H9 (cell line): ENCODE measurements at regions not wholly inside any gene's neighbourhood (a gene's known extent, or its start where the extent isn't known, plus 50 kb on each side); places are given as distances from the start of the nearest gene placed in this dataset.

Experiments
- DNase-seq: peaks from one replicate; pipeline ENCODE4 v3.0.0-alpha.2; 2017
- H2AFZ ChIP-seq: one replicate; pipeline ENCODE4 v1.6.1; 2013; ENCODE audit warnings: mild to moderate bottlenecking, low read length, control low read depth, moderate library complexity
- H2AK5ac ChIP-seq: 2 replicates; pipeline ENCODE4 v1.6.1; 2013; ENCODE audit warnings: low read length, control low read depth, mixed read lengths; ENCODE audit not compliant: insufficient read length
- H2BK120ac ChIP-seq: one replicate; pipeline ENCODE4 v1.6.1; 2013; ENCODE audit warnings: low read depth, mild to moderate bottlenecking, low read length, control low read depth, inconsistent platforms; ENCODE audit not compliant: poor library complexity, severe bottlenecking
- H2BK12ac ChIP-seq: 2 replicates; pipeline ENCODE4 v1.6.1; 2013; ENCODE audit warnings: low read length, control low read depth, mixed read lengths, low read depth; ENCODE audit not compliant: insufficient read length
- H2BK15ac ChIP-seq: 2 replicates; pipeline ENCODE4 v1.6.1; 2013; ENCODE audit warnings: low read depth, low read length, control low read depth
- H2BK20ac ChIP-seq: one replicate; pipeline ENCODE4 v1.6.1; 2013; ENCODE audit warnings: low read depth, mild to moderate bottlenecking, low read length, control low read depth, inconsistent platforms; ENCODE audit not compliant: poor library complexity, severe bottlenecking
- H2BK5ac ChIP-seq: 2 replicates; pipeline ENCODE4 v1.6.1; 2013; ENCODE audit warnings: low read length, control low read depth, mixed read lengths; ENCODE audit not compliant: insufficient read length
- H3K14ac ChIP-seq: 2 replicates; pipeline ENCODE4 v1.6.1; 2013; ENCODE audit warnings: low read length, control low read depth; ENCODE audit not compliant: insufficient read depth
- H3K18ac ChIP-seq: 2 replicates; pipeline ENCODE4 v1.6.1; 2013; ENCODE audit warnings: low read depth, mild to moderate bottlenecking, mixed read lengths, low read length, control low read depth; ENCODE audit not compliant: insufficient read length
- H3K23ac ChIP-seq: 2 replicates; pipeline ENCODE4 v1.6.1; 2013; ENCODE audit warnings: low read length, control low read depth, mixed read lengths, low read depth; ENCODE audit not compliant: insufficient read length
- H3K23me2 ChIP-seq: 2 replicates; pipeline ENCODE4 v1.6.1; 2013; ENCODE audit warnings: low read depth, mild to moderate bottlenecking, mixed read lengths, low read length, control low read depth; ENCODE audit not compliant: insufficient read length, poor library complexity, severe bottlenecking
- H3K27ac ChIP-seq: 2 replicates; pipeline ENCODE4 v1.5.1; 2013; ENCODE audit warnings: low read length, control low read depth, mixed read lengths, low read depth; ENCODE audit not compliant: insufficient read length
- H3K27me3 ChIP-seq: 2 replicates; pipeline ENCODE4 v1.6.1; 2013; ENCODE audit warnings: low read length, control low read depth, inconsistent platforms; ENCODE audit not compliant: insufficient read depth
- H3K4ac ChIP-seq: 2 replicates; pipeline ENCODE4 v1.6.1; 2013; ENCODE audit warnings: low read depth, mild to moderate bottlenecking, control low read depth, inconsistent platforms, low read length, moderate library complexity
- H3K4me1 ChIP-seq: 2 replicates; pipeline ENCODE4 v1.6.1; 2013; ENCODE audit warnings: low read length, control low read depth, inconsistent platforms; ENCODE audit not compliant: insufficient read depth
- H3K4me2 ChIP-seq: 2 replicates; pipeline ENCODE4 v1.6.1; 2013; ENCODE audit warnings: low read length, control low read depth, mixed read lengths; ENCODE audit not compliant: insufficient read length, insufficient read depth
- H3K56ac ChIP-seq: 2 replicates; pipeline ENCODE4 v1.6.1; 2013; ENCODE audit warnings: low read depth, mild to moderate bottlenecking, mixed read lengths, low read length, control low read depth; ENCODE audit not compliant: insufficient read length
- H3K79me1 ChIP-seq: 2 replicates; pipeline ENCODE4 v1.6.1; 2013; ENCODE audit warnings: low read depth, mild to moderate bottlenecking, moderate library complexity, low read length, control low read depth, inconsistent platforms; ENCODE audit not compliant: insufficient read depth, poor library complexity, severe bottlenecking
- H3K79me2 ChIP-seq: 2 replicates; pipeline ENCODE4 v1.6.1; 2013; ENCODE audit warnings: low read length, control low read depth, inconsistent platforms; ENCODE audit not compliant: insufficient read depth
- H3K9ac ChIP-seq: 2 replicates; pipeline ENCODE4 v1.6.1; 2013; ENCODE audit warnings: low read length, control low read depth, mixed read lengths; ENCODE audit not compliant: insufficient read length; ENCODE audit errors: extremely low read depth
- H3K9me3 ChIP-seq: one replicate; pipeline ENCODE4 v1.6.1; 2013; ENCODE audit warnings: low read depth, low read length, inconsistent platforms; ENCODE audit not compliant: control insufficient read depth
- H3T11ph ChIP-seq: one replicate; pipeline ENCODE4 v1.6.1; 2013; ENCODE audit warnings: mild to moderate bottlenecking, low read length, control low read depth, inconsistent platforms
- H4K20me1 ChIP-seq: one replicate; pipeline ENCODE4 v1.6.1; 2013; ENCODE audit not compliant: control insufficient read depth, insufficient read length, insufficient read depth
- H4K5ac ChIP-seq: 2 replicates; pipeline ENCODE4 v1.6.1; 2013; ENCODE audit warnings: low read depth, mild to moderate bottlenecking, mixed read lengths, low read length, control low read depth; ENCODE audit not compliant: insufficient read length
- H4K8ac ChIP-seq: replicated peaks from 2 replicates; pipeline ENCODE4 v1.6.1; 2013; ENCODE audit warnings: low read length, control low read depth, mixed read lengths, low read depth; ENCODE audit not compliant: insufficient read length
- H4K91ac ChIP-seq: 2 replicates; pipeline ENCODE4 v1.6.1; 2013; ENCODE audit warnings: low read depth, mild to moderate bottlenecking, moderate library complexity, mixed read lengths, low read length, control low read depth; ENCODE audit not compliant: insufficient read length
- H3K27ac Mint-ChIP-seq, 3 experiments: 2 replicates in 2 of 3; 3 replicates in 1 of 3; pipeline ENCODE4 v1.8.0; 2020 to 2021; ENCODE audit warnings: mixed read lengths in 3 of 3, mild to moderate bottlenecking in 1 of 3, moderate library complexity in 1 of 3
- H3K27me3 Mint-ChIP-seq: 2 replicates; pipeline ENCODE4 v1.8.0; 2021; ENCODE audit warnings: low read depth, mild to moderate bottlenecking, moderate library complexity, mixed read lengths
- H3K36me3 Mint-ChIP-seq, 3 experiments: 2 replicates in 2 of 3; 3 replicates in 1 of 3; pipeline ENCODE4 v1.8.0; 2020 to 2021; ENCODE audit warnings: low read depth in 3 of 3, mixed read lengths in 3 of 3; ENCODE audit not compliant: insufficient read depth in 1 of 3
- H3K4me1 Mint-ChIP-seq, 2 experiments: 2 replicates each; pipeline ENCODE4 v1.8.0; 2020; ENCODE audit warnings: mixed read lengths in 2 of 2
- H3K4me3 Mint-ChIP-seq, 2 experiments: 2 replicates in 1 of 2; 3 replicates in 1 of 2; pipeline ENCODE4 v1.8.0; 2020 to 2021; ENCODE audit warnings: mild to moderate bottlenecking in 2 of 2, mixed read lengths in 2 of 2, moderate library complexity in 1 of 2
- H3K9me3 Mint-ChIP-seq, 2 experiments: 2 replicates in 1 of 2; 3 replicates in 1 of 2; pipeline ENCODE4 v1.8.0; 2020; ENCODE audit warnings: mild to moderate bottlenecking in 2 of 2, mixed read lengths in 2 of 2, moderate library complexity in 1 of 2
- CTCF ChIP-seq: fragments of 200-600 bp; sonication (generic); conservative IDR thresholded peaks from 3 replicates; pipeline ENCODE4 v1.8.0; 2021; ENCODE audit warnings: antibody characterized with exemption, mild to moderate bottlenecking
- WGBS: extraction: QIAGEN DNeasy Blood & Tissue Kit; methylation state at CpG from one replicate; pipeline ENCODE4 v1.1.7; 2013; ENCODE audit warnings: missing lambda C conversion rate, low lambda C conversion rate, mixed read lengths; ENCODE audit not compliant: insufficient read length; ENCODE audit errors: extremely low coverage; 5-methylcytosine and 5-hydroxymethylcytosine counted together

GRCh38 chr7:54814401-54814800 lies 55.4 kb upstream of the SEC61G start:
- no peak for TF ChIP-seq CTCF
- Histone ChIP-seq H2AFZ (no peak overlapping the region), H2BK12ac (no peak overlapping the region), H3K23ac (no peak overlapping the region), H3K9me3 (no peaks in the 10 kb centered on the region), H2AK5ac (no peak overlapping the region), H3K14ac (no peak overlapping the region), H4K8ac (no peak overlapping the region), H3K23me2 (no peaks in the 10 kb centered on the region), H3T11ph (no peak overlapping the region), H2BK5ac (no peak overlapping the region), H3K27me3 (no peaks in the 10 kb centered on the region), H3K18ac (no peak overlapping the region), H3K4ac (no peak overlapping the region), H3K79me2 (no peaks in the 10 kb centered on the region), H3K4me2 (no peak overlapping the region), H4K20me1 (no peaks in the 10 kb centered on the region), H3K79me1 (no peaks in the 10 kb centered on the region), H2BK20ac (no peak overlapping the region), H2BK120ac (no peak overlapping the region), H4K5ac (no peak overlapping the region), H3K9ac (no peak overlapping the region), H4K91ac (no peak overlapping the region), H2BK15ac (no peak overlapping the region), H3K4me1 (no peaks in the 10 kb centered on the region), H3K27ac (no peak overlapping the region), H3K56ac (no peak overlapping the region)
- Mint-ChIP-seq H3K27me3 (no peaks in the 10 kb centered on the region), H3K4me1 (peaks cover 13 to 21% of the 10 kb centered on the region in 2 experiments), H3K4me3 (no peak overlapping the region), H3K9me3 (peaks cover 3% of the 10 kb centered on the region in 2 experiments; a peak in 4 of 5 replicates), H3K27ac (no peak overlapping the region; a peak in 1 of 7 replicates), H3K36me3 (peaks cover 0 to 3% (median 2%) of the 10 kb centered on the region in 3 experiments; a peak in 4 of 7 replicates)
- no peak for DNase-seq
- WGBS, result no CpG with 5 or more reads among the region's 5 CpGs
